Fibroblast of villous mesenchyme (primary cell): ENCODE measurements at regions not wholly inside any gene's neighbourhood (a gene's known extent, or its start where the extent isn't known, plus 50 kb on each side); places are given as distances from the start of the nearest gene placed in this dataset.

Experiments
- DNase-seq: peaks from one replicate; pipeline ENCODE4 v3.0.0-alpha.2; 2010; ENCODE audit warnings: low read depth
- H3K4me3 ChIP-seq: 2 replicates; pipeline ENCODE4 v1.5.1; 2011; ENCODE audit warnings: low read depth, mild to moderate bottlenecking, low read length
- CTCF ChIP-seq: IDR thresholded peaks from 2 replicates; pipeline ENCODE4 v1.5.1; 2012; ENCODE audit warnings: low read depth, mild to moderate bottlenecking, low read length; ENCODE audit not compliant: insufficient read depth

GRCh38 chr2:226661789-226662545 is 137.7 kb downstream of the IRS1 start:
- no peak overlapping the region for H3K4me3 ChIP-seq
- peak; percentile 98 for DNase-seq
- no peak for TF ChIP-seq CTCF

GRCh38 chr2:226660526-226660925 is 139.1 kb downstream of the IRS1 start:
- TF ChIP-seq CTCF, result no peak
- DNase-seq, result peak; percentile 94
- no peak overlapping the region for H3K4me3 ChIP-seq

- H3K4me3 ChIP-seq, result no peak overlapping the region
- TF ChIP-seq CTCF, result no peak
- no peak for DNase-seq
These were observed 139.5 kb downstream of the IRS1 start for GRCh38 chr2:226660124-226660523.

- H3K4me3 ChIP-seq, result no peak overlapping the region
- TF ChIP-seq CTCF, result no peak
- DNase-seq, result no peak
These were observed 140.2 kb downstream of the IRS1 start for GRCh38 chr2:226659410-226659809.

- H3K4me3 ChIP-seq, result no peak overlapping the region
- DNase-seq, result no peak
- no peak for TF ChIP-seq CTCF
These were observed 141.1 kb downstream of the IRS1 start for GRCh38 chr2:226658555-226658954.

- DNase-seq, result no peak
- no peak overlapping the region for H3K4me3 ChIP-seq
- TF ChIP-seq CTCF, result no peak
These were observed 142.1 kb downstream of the IRS1 start for GRCh38 chr2:226657340-226658053.

- DNase-seq, result peak; percentile 90
- TF ChIP-seq CTCF, result no peak
- H3K4me3 ChIP-seq, result no peak overlapping the region
These were observed 143.3 kb downstream of the IRS1 start for GRCh38 chr2:226656367-226656766.
